ENCODE measurements at regions not wholly inside any gene's neighbourhood (a gene's known extent, or its start where the extent isn't known, plus 50 kb on each side); places are given as distances from the start of the nearest gene placed in this dataset.

- no peak for DNase-seq
Measured at GRCh38 chr13:40439928-40440327, 226.5 kb downstream of the FOXO1 start.

GRCh38 chr13:40440990-40441820 is 225.2 kb downstream of the FOXO1 start:
- DNase-seq, result no peak

- no peak for DNase-seq
Measured at GRCh38 chr13:40442231-40442630, 224.2 kb downstream of the FOXO1 start.

GRCh38 chr13:40442826-40443225 is 223.6 kb downstream of the FOXO1 start:
- no peak for DNase-seq

GRCh38 chr13:40444241-40444640 is 222.2 kb downstream of the FOXO1 start:
- DNase-seq, result no peak

- DNase-seq, result peak; percentile 27
Measured at GRCh38 chr13:40445557-40445990, 220.9 kb downstream of the FOXO1 start.

GRCh38 chr13:40446365-40446764 is 220.1 kb downstream of the FOXO1 start:
- no peak for DNase-seq

- DNase-seq, result no peak
Measured at GRCh38 chr13:40447857-40448256, 218.6 kb downstream of the FOXO1 start.

- no peak for DNase-seq
Measured at GRCh38 chr13:40452038-40452666, 214.3 kb downstream of the FOXO1 start.

- no peak for DNase-seq
Measured at GRCh38 chr13:40452741-40453334, 213.6 kb downstream of the FOXO1 start.

- DNase-seq, result no peak
Measured at GRCh38 chr13:40453351-40454021, 213.0 kb downstream of the FOXO1 start.

- DNase-seq, result no peak
Measured at GRCh38 chr13:40456397-40456953, 210.0 kb downstream of the FOXO1 start.

- no peak for DNase-seq
Measured at GRCh38 chr13:40456979-40457553, 209.4 kb downstream of the FOXO1 start.

GRCh38 chr13:40457929-40458719 is 208.3 kb downstream of the FOXO1 start:
- DNase-seq, result no peak

GRCh38 chr13:40458720-40458990 is 207.8 kb downstream of the FOXO1 start:
- DNase-seq, result no peak

- DNase-seq, result no peak
Measured at GRCh38 chr13:40460116-40460515, 206.3 kb downstream of the FOXO1 start.

GRCh38 chr13:40464337-40465014 is 202.0 kb downstream of the FOXO1 start:
- DNase-seq, result no peak

- no peak for DNase-seq
Measured at GRCh38 chr13:40465015-40465390, 201.4 kb downstream of the FOXO1 start.

- DNase-seq, result no peak
Measured at GRCh38 chr13:40466272-40466671, 200.2 kb downstream of the FOXO1 start.

- no peak for DNase-seq
Measured at GRCh38 chr13:40468227-40468838, 198.1 kb downstream of the FOXO1 start.

Measured in activated CD4-positive, alpha-beta T cell treated with anti-CD3 and anti-CD28 coated beads, Interleukin-2, Interleukin-6, amounts not matched to agents 100 ng/mL and 50 ng/mL, durations not matched to agents 16 hours and 8 hours (primary cell).